ENCODE measurements at regions not wholly inside any gene's neighbourhood (a gene's known extent, or its start where the extent isn't known, plus 50 kb on each side); places are given as distances from the start of the nearest gene placed in this dataset.

- DNase-seq (ENCODE audit: low read depth, low spot score): no peak
- Histone ChIP-seq H3K36me3 (ENCODE audit: control insufficient read depth, insufficient read depth, low read length) (no peaks in the 10 kb centered on the region), H3K4me1 (ENCODE audit: control insufficient read depth, insufficient read depth, low read length) (no peaks in the 10 kb centered on the region), H3K27ac (ENCODE audit: low read length) (no peak overlapping the region), H3K9me3 (ENCODE audit: control insufficient read depth, insufficient read depth, low read length) (no peaks in the 10 kb centered on the region), H3K4me3 (ENCODE audit: low read length) (no peak overlapping the region), H3K27me3 (ENCODE audit: control insufficient read depth, insufficient read depth, low read length) (no peaks in the 10 kb centered on the region)
- WGBS (ENCODE audit: insufficient coverage, insufficient read length): no CpG with 5 or more reads among the region's 11 CpGs
These were observed 244.0 kb downstream of the KLF13 start for GRCh38 chr15:31570591-31570990.

GRCh38 chr15:31571676-31572075, 245.0 kb downstream of the KLF13 start:
- H3K4me1 ChIP-seq (ENCODE audit: control insufficient read depth, insufficient read depth, low read length): no peaks in the 10 kb centered on the region
- H3K27ac ChIP-seq (ENCODE audit: low read length): no peak overlapping the region
- H3K4me3 ChIP-seq (ENCODE audit: low read length): no peak overlapping the region
- H3K9me3 ChIP-seq (ENCODE audit: control insufficient read depth, insufficient read depth, low read length): no peaks in the 10 kb centered on the region
- WGBS (ENCODE audit: insufficient coverage, insufficient read length): no CpG with 5 or more reads among the region's 3 CpGs
- H3K36me3 ChIP-seq (ENCODE audit: control insufficient read depth, insufficient read depth, low read length): no peaks in the 10 kb centered on the region
- no peaks in the 10 kb centered on the region for H3K27me3 ChIP-seq (ENCODE audit: control insufficient read depth, insufficient read depth, low read length)
- no peak for DNase-seq (ENCODE audit: low read depth, low spot score)

- no peak for DNase-seq (ENCODE audit: low read depth, low spot score)
- WGBS (ENCODE audit: insufficient coverage, insufficient read length): no CpG with 5 or more reads among the region's 3 CpGs
- no peaks in the 10 kb centered on the region for H3K36me3 ChIP-seq (ENCODE audit: control insufficient read depth, insufficient read depth, low read length)
These were observed 247.1 kb downstream of the KLF13 start for GRCh38 chr15:31573759-31574158.

GRCh38 chr15:31574766-31575165, 248.1 kb downstream of the KLF13 start:
- Histone ChIP-seq H3K4me1 (ENCODE audit: control insufficient read depth, insufficient read depth, low read length) (no peaks in the 10 kb centered on the region), H3K36me3 (ENCODE audit: control insufficient read depth, insufficient read depth, low read length) (no peaks in the 10 kb centered on the region), H3K4me3 (ENCODE audit: low read length) (no peak overlapping the region), H3K9me3 (ENCODE audit: control insufficient read depth, insufficient read depth, low read length) (no peaks in the 10 kb centered on the region), H3K27me3 (ENCODE audit: control insufficient read depth, insufficient read depth, low read length) (no peaks in the 10 kb centered on the region), H3K27ac (ENCODE audit: low read length) (no peak overlapping the region)
- DNase-seq (ENCODE audit: low read depth, low spot score): no peak
- WGBS (ENCODE audit: insufficient coverage, insufficient read length): no CpG with 5 or more reads among the region's 1 CpG

More at GRCh38 chr15:31573759-31574158, 247.1 kb downstream of the KLF13 start:
- H3K4me1 ChIP-seq (ENCODE audit: control insufficient read depth, insufficient read depth, low read length): no peaks in the 10 kb centered on the region
- no peaks in the 10 kb centered on the region for H3K9me3 ChIP-seq (ENCODE audit: control insufficient read depth, insufficient read depth, low read length)
- no peak overlapping the region for H3K27ac ChIP-seq (ENCODE audit: low read length)
- H3K27me3 ChIP-seq (ENCODE audit: control insufficient read depth, insufficient read depth, low read length): no peaks in the 10 kb centered on the region
- no peak overlapping the region for H3K4me3 ChIP-seq (ENCODE audit: low read length)

GRCh38 chr15:31577108-31577507, 250.5 kb downstream of the KLF13 start:
- no CpG with 5 or more reads among the region's 5 CpGs for WGBS (ENCODE audit: insufficient coverage, insufficient read length)
- no peak for DNase-seq (ENCODE audit: low read depth, low spot score)
- Histone ChIP-seq H3K27me3 (ENCODE audit: control insufficient read depth, insufficient read depth, low read length) (no peaks in the 10 kb centered on the region), H3K4me3 (ENCODE audit: low read length) (no peak overlapping the region), H3K4me1 (ENCODE audit: control insufficient read depth, insufficient read depth, low read length) (no peaks in the 10 kb centered on the region), H3K9me3 (ENCODE audit: control insufficient read depth, insufficient read depth, low read length) (no peaks in the 10 kb centered on the region), H3K36me3 (ENCODE audit: control insufficient read depth, insufficient read depth, low read length) (no peaks in the 10 kb centered on the region), H3K27ac (ENCODE audit: low read length) (no peak overlapping the region)

- no peaks in the 10 kb centered on the region for H3K27me3 ChIP-seq (ENCODE audit: control insufficient read depth, insufficient read depth, low read length)
- no peak overlapping the region for H3K4me3 ChIP-seq (ENCODE audit: low read length)
- no peaks in the 10 kb centered on the region for H3K4me1 ChIP-seq (ENCODE audit: control insufficient read depth, insufficient read depth, low read length)
- H3K36me3 ChIP-seq (ENCODE audit: control insufficient read depth, insufficient read depth, low read length): no peaks in the 10 kb centered on the region
- no CpG with 5 or more reads among the region's 4 CpGs for WGBS (ENCODE audit: insufficient coverage, insufficient read length)
- H3K27ac ChIP-seq (ENCODE audit: low read length): no peak overlapping the region
- no peak for DNase-seq (ENCODE audit: low read depth, low spot score)
- no peaks in the 10 kb centered on the region for H3K9me3 ChIP-seq (ENCODE audit: control insufficient read depth, insufficient read depth, low read length)
These were observed 252.6 kb downstream of the KLF13 start for GRCh38 chr15:31579282-31579681.

GRCh38 chr15:31579976-31580375, 253.3 kb downstream of the KLF13 start:
- no CpG with 5 or more reads among the region's 2 CpGs for WGBS (ENCODE audit: insufficient coverage, insufficient read length)
- no peaks in the 10 kb centered on the region for H3K27me3 ChIP-seq (ENCODE audit: control insufficient read depth, insufficient read depth, low read length)
- no peak for DNase-seq (ENCODE audit: low read depth, low spot score)
- H3K27ac ChIP-seq (ENCODE audit: low read length): no peak overlapping the region
- H3K4me1 ChIP-seq (ENCODE audit: control insufficient read depth, insufficient read depth, low read length): no peaks in the 10 kb centered on the region
- no peaks in the 10 kb centered on the region for H3K36me3 ChIP-seq (ENCODE audit: control insufficient read depth, insufficient read depth, low read length)
- no peak overlapping the region for H3K4me3 ChIP-seq (ENCODE audit: low read length)
- H3K9me3 ChIP-seq (ENCODE audit: control insufficient read depth, insufficient read depth, low read length): no peaks in the 10 kb centered on the region

GRCh38 chr15:31584195-31584594, 257.6 kb downstream of the KLF13 start:
- H3K27me3 ChIP-seq (ENCODE audit: control insufficient read depth, insufficient read depth, low read length): no peaks in the 10 kb centered on the region
- H3K4me1 ChIP-seq (ENCODE audit: control insufficient read depth, insufficient read depth, low read length): no peaks in the 10 kb centered on the region; the same call in 1 of the 2 replicates

GRCh38 chr15:31585240-31585639, 258.6 kb downstream of the KLF13 start:
- Histone ChIP-seq H3K36me3 (ENCODE audit: control insufficient read depth, insufficient read depth, low read length) (no peaks in the 10 kb centered on the region), H3K4me3 (ENCODE audit: low read length) (no peak overlapping the region), H3K27ac (ENCODE audit: low read length) (no peak overlapping the region), H3K4me1 (ENCODE audit: control insufficient read depth, insufficient read depth, low read length) (no peaks in the 10 kb centered on the region; the same call in 1 of the 2 replicates), H3K9me3 (ENCODE audit: control insufficient read depth, insufficient read depth, low read length) (no peaks in the 10 kb centered on the region), H3K27me3 (ENCODE audit: control insufficient read depth, insufficient read depth, low read length) (no peaks in the 10 kb centered on the region)
- no peak for DNase-seq (ENCODE audit: low read depth, low spot score)
- no CpG with 5 or more reads among the region's 9 CpGs for WGBS (ENCODE audit: insufficient coverage, insufficient read length)

More at GRCh38 chr15:31584195-31584594, 257.6 kb downstream of the KLF13 start:
- Histone ChIP-seq H3K4me3 (ENCODE audit: low read length) (no peak overlapping the region), H3K27ac (ENCODE audit: low read length) (no peak overlapping the region), H3K36me3 (ENCODE audit: control insufficient read depth, insufficient read depth, low read length) (no peaks in the 10 kb centered on the region), H3K9me3 (ENCODE audit: control insufficient read depth, insufficient read depth, low read length) (no peaks in the 10 kb centered on the region)
- DNase-seq (ENCODE audit: low read depth, low spot score): no peak
- WGBS (ENCODE audit: insufficient coverage, insufficient read length): no CpG with 5 or more reads among the region's 3 CpGs

- H3K4me1 ChIP-seq (ENCODE audit: control insufficient read depth, insufficient read depth, low read length): no peaks in the 10 kb centered on the region; the same call in 1 of the 2 replicates
These were observed 260.2 kb downstream of the KLF13 start for GRCh38 chr15:31586841-31587240.

GRCh38 chr15:31587583-31587982, 260.9 kb downstream of the KLF13 start:
- Histone ChIP-seq H3K27me3 (ENCODE audit: control insufficient read depth, insufficient read depth, low read length) (no peaks in the 10 kb centered on the region), H3K36me3 (ENCODE audit: control insufficient read depth, insufficient read depth, low read length) (no peaks in the 10 kb centered on the region), H3K9me3 (ENCODE audit: control insufficient read depth, insufficient read depth, low read length) (no peaks in the 10 kb centered on the region), H3K4me1 (ENCODE audit: control insufficient read depth, insufficient read depth, low read length) (no peaks in the 10 kb centered on the region; the same call in 1 of the 2 replicates), H3K27ac (ENCODE audit: low read length) (no peak overlapping the region), H3K4me3 (ENCODE audit: low read length) (no peak overlapping the region)
- no CpG with 5 or more reads among the region's 4 CpGs for WGBS (ENCODE audit: insufficient coverage, insufficient read length)
- no peak for DNase-seq (ENCODE audit: low read depth, low spot score)

More at GRCh38 chr15:31586841-31587240, 260.2 kb downstream of the KLF13 start:
- H3K36me3 ChIP-seq (ENCODE audit: control insufficient read depth, insufficient read depth, low read length): no peaks in the 10 kb centered on the region
- WGBS (ENCODE audit: insufficient coverage, insufficient read length): no CpG with 5 or more reads among the region's 4 CpGs
- H3K9me3 ChIP-seq (ENCODE audit: control insufficient read depth, insufficient read depth, low read length): no peaks in the 10 kb centered on the region
- no peak for DNase-seq (ENCODE audit: low read depth, low spot score)
- H3K4me3 ChIP-seq (ENCODE audit: low read length): no peak overlapping the region
- H3K27ac ChIP-seq (ENCODE audit: low read length): no peak overlapping the region
- H3K27me3 ChIP-seq (ENCODE audit: control insufficient read depth, insufficient read depth, low read length): no peaks in the 10 kb centered on the region

Measured in iPS DF 6.9 (cell line).